Endothelial cell (in vitro differentiated cells): ENCODE measurements at regions not wholly inside any gene's neighbourhood (a gene's known extent, or its start where the extent isn't known, plus 50 kb on each side); places are given as distances from the start of the nearest gene placed in this dataset.
A peak's percentile ranks its signal among the peaks of the same experiment; 100 is the strongest.

Source experiments
- DNase-seq: peaks from one replicate; pipeline ENCODE4 v3.0.0; 2021; ENCODE audit warnings: low spot score
- H3K27ac Mint-ChIP-seq: one replicate; pipeline ENCODE4 v1.8.0; 2021; ENCODE audit warnings: mixed read lengths, inconsistent platforms; ENCODE audit not compliant: unreplicated experiment
- H3K27me3 Mint-ChIP-seq: one replicate; pipeline ENCODE4 v1.8.0; 2021; ENCODE audit warnings: mild to moderate bottlenecking, moderate library complexity, mixed read lengths, inconsistent platforms; ENCODE audit not compliant: unreplicated experiment
- H3K36me3 Mint-ChIP-seq: one replicate; pipeline ENCODE4 v1.8.0; 2021; ENCODE audit warnings: mild to moderate bottlenecking, low read depth, mixed read lengths, inconsistent platforms; ENCODE audit not compliant: unreplicated experiment
- H3K4me1 Mint-ChIP-seq: one replicate; pipeline ENCODE4 v1.8.0; 2021; ENCODE audit warnings: mild to moderate bottlenecking, mixed read lengths, inconsistent platforms; ENCODE audit not compliant: unreplicated experiment
- H3K4me3 Mint-ChIP-seq: one replicate; pipeline ENCODE4 v1.8.0; 2021; ENCODE audit warnings: mild to moderate bottlenecking, mixed read lengths, inconsistent platforms; ENCODE audit not compliant: unreplicated experiment
- H3K9me3 Mint-ChIP-seq: one replicate; pipeline ENCODE4 v1.8.0; 2021; ENCODE audit warnings: mixed read lengths, inconsistent platforms; ENCODE audit not compliant: unreplicated experiment
- TF ChIP-seq, protein P1 (sequence below): fragments of 200-600 bp; sonication (generic); IDR thresholded peaks from one replicate; pipeline ENCODE4 v1.5.0; 2021; ENCODE audit warnings: antibody characterized with exemption; ENCODE audit not compliant: unreplicated experiment

DNA sequence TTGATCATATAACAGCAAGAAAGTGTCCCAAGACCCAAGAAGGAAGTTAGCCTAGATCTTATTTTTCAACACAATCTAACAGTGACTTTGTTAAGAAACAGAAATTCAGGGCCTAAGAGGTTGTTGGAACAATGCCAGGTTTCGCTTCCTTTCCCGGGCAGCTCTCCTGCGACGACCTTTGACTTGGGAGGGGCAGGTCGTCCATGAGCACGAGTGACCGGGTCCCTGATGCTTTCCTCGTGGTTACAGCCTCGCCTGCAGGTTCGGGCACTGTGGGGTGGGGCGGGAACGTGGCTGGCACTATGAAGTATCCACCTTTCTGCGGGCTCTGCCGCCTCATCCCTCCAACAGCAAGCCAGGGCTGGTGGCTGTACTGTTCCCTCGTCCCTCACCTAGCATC is 90.1 kb upstream of the RGMA start:
- Mint-ChIP-seq H3K4me3 (no peak overlapping the region), H3K9me3 (no peaks in the 10 kb centered on the region), H3K27me3 (peaks cover 9% of the 10 kb centered on the region), H3K4me1 (peaks cover 44% of the 10 kb centered on the region), H3K27ac (no peak overlapping the region), H3K36me3 (no peaks in the 10 kb centered on the region)
- no peak for DNase-seq
- TF ChIP-seq, protein P1, sequence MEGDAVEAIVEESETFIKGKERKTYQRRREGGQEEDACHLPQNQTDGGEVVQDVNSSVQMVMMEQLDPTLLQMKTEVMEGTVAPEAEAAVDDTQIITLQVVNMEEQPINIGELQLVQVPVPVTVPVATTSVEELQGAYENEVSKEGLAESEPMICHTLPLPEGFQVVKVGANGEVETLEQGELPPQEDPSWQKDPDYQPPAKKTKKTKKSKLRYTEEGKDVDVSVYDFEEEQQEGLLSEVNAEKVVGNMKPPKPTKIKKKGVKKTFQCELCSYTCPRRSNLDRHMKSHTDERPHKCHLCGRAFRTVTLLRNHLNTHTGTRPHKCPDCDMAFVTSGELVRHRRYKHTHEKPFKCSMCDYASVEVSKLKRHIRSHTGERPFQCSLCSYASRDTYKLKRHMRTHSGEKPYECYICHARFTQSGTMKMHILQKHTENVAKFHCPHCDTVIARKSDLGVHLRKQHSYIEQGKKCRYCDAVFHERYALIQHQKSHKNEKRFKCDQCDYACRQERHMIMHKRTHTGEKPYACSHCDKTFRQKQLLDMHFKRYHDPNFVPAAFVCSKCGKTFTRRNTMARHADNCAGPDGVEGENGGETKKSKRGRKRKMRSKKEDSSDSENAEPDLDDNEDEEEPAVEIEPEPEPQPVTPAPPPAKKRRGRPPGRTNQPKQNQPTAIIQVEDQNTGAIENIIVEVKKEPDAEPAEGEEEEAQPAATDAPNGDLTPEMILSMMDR, result no peak

DNA sequence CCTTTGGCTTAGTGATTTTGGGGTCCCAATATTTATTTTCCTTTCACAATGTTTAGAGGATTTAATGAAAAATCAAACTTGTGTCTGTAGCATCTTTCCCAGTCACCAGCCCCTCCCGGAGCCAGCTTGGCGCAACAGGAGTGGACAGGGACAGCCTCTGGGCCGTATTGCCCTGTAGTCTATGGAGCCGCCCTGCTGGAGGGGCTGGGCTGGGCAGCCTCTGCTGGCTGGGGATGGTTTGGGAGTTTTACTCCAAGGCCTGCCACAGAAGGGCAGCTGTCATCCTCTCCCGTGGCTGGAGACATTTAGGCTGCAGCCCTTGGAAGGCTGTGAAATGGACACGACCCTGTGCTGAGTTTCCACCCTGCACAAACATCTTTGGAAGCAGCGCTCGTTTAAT is 89.4 kb upstream of the RGMA start:
- TF ChIP-seq, protein P1, result peak; percentile 13
- H3K4me1 Mint-ChIP-seq, result peaks cover 41% of the 10 kb centered on the region
- H3K27me3 Mint-ChIP-seq, result peaks cover 10% of the 10 kb centered on the region
- H3K36me3 Mint-ChIP-seq, result no peaks in the 10 kb centered on the region
- no peak overlapping the region for H3K4me3 Mint-ChIP-seq
- no peak for DNase-seq
- H3K27ac Mint-ChIP-seq, result no peak overlapping the region
- no peaks in the 10 kb centered on the region for H3K9me3 Mint-ChIP-seq

DNA sequence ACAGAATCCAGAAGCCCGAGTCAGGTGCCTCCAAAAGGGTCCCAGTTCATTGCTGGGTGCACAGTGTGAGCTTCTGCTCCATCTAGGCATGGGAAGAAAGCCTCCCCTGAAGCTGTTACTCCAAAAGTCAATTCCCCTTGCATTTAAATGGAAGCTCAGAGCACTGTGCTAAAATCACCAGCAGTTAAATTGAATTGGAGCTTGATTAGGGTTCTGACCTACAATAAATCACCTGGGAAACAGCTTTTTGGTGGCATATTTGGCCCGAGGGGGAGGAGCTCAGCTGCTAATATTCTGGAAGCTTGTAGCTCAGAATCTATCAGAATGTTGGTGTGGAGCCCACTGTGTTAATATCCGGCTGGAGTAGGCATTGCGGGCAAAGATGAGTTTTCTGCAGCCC is 87.1 kb upstream of the RGMA start:
- peaks cover 8% of the 10 kb centered on the region for H3K27me3 Mint-ChIP-seq
- TF ChIP-seq, protein P1, result no peak
- no peak overlapping the region for H3K27ac Mint-ChIP-seq
- no peak for DNase-seq
- H3K4me3 Mint-ChIP-seq, result no peak overlapping the region
- H3K4me1 Mint-ChIP-seq, result peaks cover 24% of the 10 kb centered on the region
- H3K9me3 Mint-ChIP-seq, result no peaks in the 10 kb centered on the region
- H3K36me3 Mint-ChIP-seq, result no peaks in the 10 kb centered on the region

DNA sequence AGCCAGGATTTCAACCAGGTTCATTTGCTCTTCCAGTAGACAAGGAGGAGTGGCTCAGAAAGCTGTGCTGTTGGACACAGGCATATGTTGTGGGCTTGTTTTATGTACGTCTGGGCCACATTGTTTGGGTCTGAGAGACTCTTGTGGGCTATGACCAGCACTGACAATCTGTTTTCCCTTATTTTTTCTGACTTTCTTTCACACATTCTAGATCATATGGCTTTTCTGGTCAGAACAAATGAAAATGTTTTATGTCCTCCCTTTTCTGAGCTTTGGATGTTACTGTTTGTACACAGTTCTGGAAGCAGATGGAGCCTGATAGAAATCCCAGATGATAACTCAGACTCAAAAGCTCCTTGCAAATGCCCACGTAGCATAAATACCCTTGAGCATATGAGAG is 85.8 kb upstream of the RGMA start:
- no peak overlapping the region for H3K4me3 Mint-ChIP-seq
- no peaks in the 10 kb centered on the region for H3K9me3 Mint-ChIP-seq
- DNase-seq, result no peak
- peaks cover 6% of the 10 kb centered on the region for H3K27me3 Mint-ChIP-seq
- TF ChIP-seq, protein P1, result no peak
- H3K4me1 Mint-ChIP-seq, result peaks cover 12% of the 10 kb centered on the region
- H3K27ac Mint-ChIP-seq, result no peak overlapping the region
- H3K36me3 Mint-ChIP-seq, result no peaks in the 10 kb centered on the region

DNA sequence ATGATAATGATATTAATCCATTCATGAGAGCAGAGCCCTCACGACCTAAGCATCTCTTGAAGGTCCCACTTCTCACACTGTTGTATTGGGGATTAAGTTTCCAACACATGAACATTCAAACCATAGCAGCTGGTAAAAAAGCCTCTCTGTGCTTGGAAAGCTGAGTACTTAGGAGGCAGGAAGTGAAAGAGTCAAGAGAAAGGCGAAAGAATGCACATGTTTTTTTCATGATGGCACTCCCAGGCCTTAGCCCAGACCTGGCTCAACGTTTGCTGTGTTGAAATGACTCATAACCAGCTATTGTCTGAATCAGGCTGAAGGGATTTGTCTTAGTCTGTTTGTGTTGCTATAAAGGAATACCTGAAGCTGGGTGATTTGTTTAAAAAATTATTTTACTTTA is 84.4 kb upstream of the RGMA start:
- H3K9me3 Mint-ChIP-seq, result no peaks in the 10 kb centered on the region
- no peaks in the 10 kb centered on the region for H3K36me3 Mint-ChIP-seq
- TF ChIP-seq, protein P1, result no peak
- no peaks in the 10 kb centered on the region for H3K4me1 Mint-ChIP-seq
- H3K27ac Mint-ChIP-seq, result no peak overlapping the region
- DNase-seq, result no peak
- no peak overlapping the region for H3K4me3 Mint-ChIP-seq
- peaks cover 6% of the 10 kb centered on the region for H3K27me3 Mint-ChIP-seq
